ENCODE measurements at regions not wholly inside any gene's neighbourhood (a gene's known extent, or its start where the extent isn't known, plus 50 kb on each side); places are given as distances from the start of the nearest gene placed in this dataset.
A peak's percentile ranks its signal among the peaks of the same experiment; 100 is the strongest.

GRCh38 chr4:157574606-157575005, 354.1 kb downstream of the GRIA2 start:
- H3K27me3 ChIP-seq (ENCODE audit: low read depth), result no peaks in the 10 kb centered on the region
- H3K9me3 ChIP-seq, result no peaks in the 10 kb centered on the region
- no peaks in the 10 kb centered on the region for H3K36me3 ChIP-seq
- no peaks in the 10 kb centered on the region for H3K4me1 ChIP-seq
- no peak overlapping the region for H3K27ac ChIP-seq
- TF ChIP-seq CTCF (IDR thresholded peaks at IDR 0.05), result no peak
- no peak overlapping the region for H3K4me3 ChIP-seq
- DNase-seq, result no peak
- ATAC-seq, result peak in 1 of 2 donors; percentile 16
- intact Hi-C loops (cut with DNase I), result no loop called here

GRCh38 chr4:157572951-157573350, 352.4 kb downstream of the GRIA2 start:
- DNase-seq (no peak), ATAC-seq (no peak)
- no peak for TF ChIP-seq CTCF (IDR thresholded peaks at IDR 0.05)
- no peaks in the 10 kb centered on the region for H3K36me3 ChIP-seq
- H3K4me3 ChIP-seq, result no peak overlapping the region
- intact Hi-C loops (cut with DNase I), result no loop called here
- H3K4me1 ChIP-seq, result no peaks in the 10 kb centered on the region
- no peaks in the 10 kb centered on the region for H3K9me3 ChIP-seq
- no peaks in the 10 kb centered on the region for H3K27me3 ChIP-seq (ENCODE audit: low read depth)
- no peak overlapping the region for H3K27ac ChIP-seq

GRCh38 chr4:157572284-157572683, 351.8 kb downstream of the GRIA2 start:
- H3K4me1 ChIP-seq, result no peaks in the 10 kb centered on the region
- no peak for DNase-seq
- no peak for ATAC-seq
- no peaks in the 10 kb centered on the region for H3K27me3 ChIP-seq (ENCODE audit: low read depth)
- H3K9me3 ChIP-seq, result no peaks in the 10 kb centered on the region
- intact Hi-C loops (cut with DNase I), result no loop called here
- no peak overlapping the region for H3K27ac ChIP-seq
- TF ChIP-seq CTCF (IDR thresholded peaks at IDR 0.05), result no peak
- no peaks in the 10 kb centered on the region for H3K36me3 ChIP-seq
- no peak overlapping the region for H3K4me3 ChIP-seq

GRCh38 chr4:157564771-157565170, 344.2 kb downstream of the GRIA2 start:
- Histone ChIP-seq H3K27me3 (ENCODE audit: low read depth) (no peaks in the 10 kb centered on the region), H3K36me3 (no peaks in the 10 kb centered on the region), H3K4me1 (no peaks in the 10 kb centered on the region), H3K4me3 (no peak overlapping the region), H3K9me3 (no peaks in the 10 kb centered on the region), H3K27ac (no peak overlapping the region)
- no peak for DNase-seq
- intact Hi-C loops (cut with DNase I), result no loop called here
- TF ChIP-seq CTCF (IDR thresholded peaks at IDR 0.05), result no peak
- no peak for ATAC-seq

- Histone ChIP-seq H3K4me1 (no peaks in the 10 kb centered on the region), H3K27ac (no peak overlapping the region), H3K4me3 (no peak overlapping the region), H3K36me3 (no peaks in the 10 kb centered on the region), H3K27me3 (ENCODE audit: low read depth) (no peaks in the 10 kb centered on the region), H3K9me3 (no peaks in the 10 kb centered on the region)
- ATAC-seq (no peak), DNase-seq (no peak)
- intact Hi-C loops (cut with DNase I), result no loop called here
- TF ChIP-seq CTCF (IDR thresholded peaks at IDR 0.05), result no peak
Observed at GRCh38 chr4:157564218-157564617, 343.7 kb downstream of the GRIA2 start.

GRCh38 chr4:157558016-157558415, 337.5 kb downstream of the GRIA2 start:
- DNase-seq (no peak), ATAC-seq (no peak)
- Histone ChIP-seq H3K4me1 (no peaks in the 10 kb centered on the region), H3K36me3 (no peaks in the 10 kb centered on the region), H3K27me3 (ENCODE audit: low read depth) (no peaks in the 10 kb centered on the region), H3K27ac (no peak overlapping the region), H3K9me3 (no peaks in the 10 kb centered on the region), H3K4me3 (no peak overlapping the region)
- TF ChIP-seq CTCF (IDR thresholded peaks at IDR 0.05), result no peak
- intact Hi-C loops (cut with DNase I), result no loop called here
